H9 (cell line): ENCODE measurements at regions not wholly inside any gene's neighbourhood (a gene's known extent, or its start where the extent isn't known, plus 50 kb on each side); places are given as distances from the start of the nearest gene placed in this dataset.

Experiments
- DNase-seq: peaks from one replicate; pipeline ENCODE4 v3.0.0-alpha.2; 2017
- H2AFZ ChIP-seq: one replicate; pipeline ENCODE4 v1.6.1; 2013; ENCODE audit warnings: mild to moderate bottlenecking, low read length, control low read depth, moderate library complexity
- H2AK5ac ChIP-seq: 2 replicates; pipeline ENCODE4 v1.6.1; 2013; ENCODE audit warnings: low read length, control low read depth, mixed read lengths; ENCODE audit not compliant: insufficient read length
- H2BK120ac ChIP-seq: one replicate; pipeline ENCODE4 v1.6.1; 2013; ENCODE audit warnings: low read depth, mild to moderate bottlenecking, low read length, control low read depth, inconsistent platforms; ENCODE audit not compliant: poor library complexity, severe bottlenecking
- H2BK12ac ChIP-seq: 2 replicates; pipeline ENCODE4 v1.6.1; 2013; ENCODE audit warnings: low read length, control low read depth, mixed read lengths, low read depth; ENCODE audit not compliant: insufficient read length
- H2BK15ac ChIP-seq: 2 replicates; pipeline ENCODE4 v1.6.1; 2013; ENCODE audit warnings: low read depth, low read length, control low read depth
- H2BK20ac ChIP-seq: one replicate; pipeline ENCODE4 v1.6.1; 2013; ENCODE audit warnings: low read depth, mild to moderate bottlenecking, low read length, control low read depth, inconsistent platforms; ENCODE audit not compliant: poor library complexity, severe bottlenecking
- H2BK5ac ChIP-seq: 2 replicates; pipeline ENCODE4 v1.6.1; 2013; ENCODE audit warnings: low read length, control low read depth, mixed read lengths; ENCODE audit not compliant: insufficient read length
- H3K14ac ChIP-seq: 2 replicates; pipeline ENCODE4 v1.6.1; 2013; ENCODE audit warnings: low read length, control low read depth; ENCODE audit not compliant: insufficient read depth
- H3K18ac ChIP-seq: 2 replicates; pipeline ENCODE4 v1.6.1; 2013; ENCODE audit warnings: low read depth, mild to moderate bottlenecking, mixed read lengths, low read length, control low read depth; ENCODE audit not compliant: insufficient read length
- H3K23ac ChIP-seq: 2 replicates; pipeline ENCODE4 v1.6.1; 2013; ENCODE audit warnings: low read length, control low read depth, mixed read lengths, low read depth; ENCODE audit not compliant: insufficient read length
- H3K23me2 ChIP-seq: 2 replicates; pipeline ENCODE4 v1.6.1; 2013; ENCODE audit warnings: low read depth, mild to moderate bottlenecking, mixed read lengths, low read length, control low read depth; ENCODE audit not compliant: insufficient read length, poor library complexity, severe bottlenecking
- H3K27ac ChIP-seq: 2 replicates; pipeline ENCODE4 v1.5.1; 2013; ENCODE audit warnings: low read length, control low read depth, mixed read lengths, low read depth; ENCODE audit not compliant: insufficient read length
- H3K27me3 ChIP-seq: 2 replicates; pipeline ENCODE4 v1.6.1; 2013; ENCODE audit warnings: low read length, control low read depth, inconsistent platforms; ENCODE audit not compliant: insufficient read depth
- H3K4ac ChIP-seq: 2 replicates; pipeline ENCODE4 v1.6.1; 2013; ENCODE audit warnings: low read depth, mild to moderate bottlenecking, control low read depth, inconsistent platforms, low read length, moderate library complexity
- H3K4me1 ChIP-seq: 2 replicates; pipeline ENCODE4 v1.6.1; 2013; ENCODE audit warnings: low read length, control low read depth, inconsistent platforms; ENCODE audit not compliant: insufficient read depth
- H3K4me2 ChIP-seq: 2 replicates; pipeline ENCODE4 v1.6.1; 2013; ENCODE audit warnings: low read length, control low read depth, mixed read lengths; ENCODE audit not compliant: insufficient read length, insufficient read depth
- H3K56ac ChIP-seq: 2 replicates; pipeline ENCODE4 v1.6.1; 2013; ENCODE audit warnings: low read depth, mild to moderate bottlenecking, mixed read lengths, low read length, control low read depth; ENCODE audit not compliant: insufficient read length
- H3K79me1 ChIP-seq: 2 replicates; pipeline ENCODE4 v1.6.1; 2013; ENCODE audit warnings: low read depth, mild to moderate bottlenecking, moderate library complexity, low read length, control low read depth, inconsistent platforms; ENCODE audit not compliant: insufficient read depth, poor library complexity, severe bottlenecking
- H3K79me2 ChIP-seq: 2 replicates; pipeline ENCODE4 v1.6.1; 2013; ENCODE audit warnings: low read length, control low read depth, inconsistent platforms; ENCODE audit not compliant: insufficient read depth
- H3K9ac ChIP-seq: 2 replicates; pipeline ENCODE4 v1.6.1; 2013; ENCODE audit warnings: low read length, control low read depth, mixed read lengths; ENCODE audit not compliant: insufficient read length; ENCODE audit errors: extremely low read depth
- H3K9me3 ChIP-seq: one replicate; pipeline ENCODE4 v1.6.1; 2013; ENCODE audit warnings: low read depth, low read length, inconsistent platforms; ENCODE audit not compliant: control insufficient read depth
- H3T11ph ChIP-seq: one replicate; pipeline ENCODE4 v1.6.1; 2013; ENCODE audit warnings: mild to moderate bottlenecking, low read length, control low read depth, inconsistent platforms
- H4K20me1 ChIP-seq: one replicate; pipeline ENCODE4 v1.6.1; 2013; ENCODE audit not compliant: control insufficient read depth, insufficient read length, insufficient read depth
- H4K5ac ChIP-seq: 2 replicates; pipeline ENCODE4 v1.6.1; 2013; ENCODE audit warnings: low read depth, mild to moderate bottlenecking, mixed read lengths, low read length, control low read depth; ENCODE audit not compliant: insufficient read length
- H4K8ac ChIP-seq: replicated peaks from 2 replicates; pipeline ENCODE4 v1.6.1; 2013; ENCODE audit warnings: low read length, control low read depth, mixed read lengths, low read depth; ENCODE audit not compliant: insufficient read length
- H4K91ac ChIP-seq: 2 replicates; pipeline ENCODE4 v1.6.1; 2013; ENCODE audit warnings: low read depth, mild to moderate bottlenecking, moderate library complexity, mixed read lengths, low read length, control low read depth; ENCODE audit not compliant: insufficient read length
- H3K27ac Mint-ChIP-seq, 3 experiments: 2 replicates in 2 of 3; 3 replicates in 1 of 3; pipeline ENCODE4 v1.8.0; 2020 to 2021; ENCODE audit warnings: mixed read lengths in 3 of 3, mild to moderate bottlenecking in 1 of 3, moderate library complexity in 1 of 3
- H3K27me3 Mint-ChIP-seq: 2 replicates; pipeline ENCODE4 v1.8.0; 2021; ENCODE audit warnings: low read depth, mild to moderate bottlenecking, moderate library complexity, mixed read lengths
- H3K36me3 Mint-ChIP-seq, 3 experiments: 2 replicates in 2 of 3; 3 replicates in 1 of 3; pipeline ENCODE4 v1.8.0; 2020 to 2021; ENCODE audit warnings: low read depth in 3 of 3, mixed read lengths in 3 of 3; ENCODE audit not compliant: insufficient read depth in 1 of 3
- H3K4me1 Mint-ChIP-seq, 2 experiments: 2 replicates each; pipeline ENCODE4 v1.8.0; 2020; ENCODE audit warnings: mixed read lengths in 2 of 2
- H3K4me3 Mint-ChIP-seq, 2 experiments: 2 replicates in 1 of 2; 3 replicates in 1 of 2; pipeline ENCODE4 v1.8.0; 2020 to 2021; ENCODE audit warnings: mild to moderate bottlenecking in 2 of 2, mixed read lengths in 2 of 2, moderate library complexity in 1 of 2
- H3K9me3 Mint-ChIP-seq, 2 experiments: 2 replicates in 1 of 2; 3 replicates in 1 of 2; pipeline ENCODE4 v1.8.0; 2020; ENCODE audit warnings: mild to moderate bottlenecking in 2 of 2, mixed read lengths in 2 of 2, moderate library complexity in 1 of 2
- CTCF ChIP-seq: fragments of 200-600 bp; sonication (generic); conservative IDR thresholded peaks from 3 replicates; pipeline ENCODE4 v1.8.0; 2021; ENCODE audit warnings: antibody characterized with exemption, mild to moderate bottlenecking
- WGBS: extraction: QIAGEN DNeasy Blood & Tissue Kit; methylation state at CpG from one replicate; pipeline ENCODE4 v1.1.7; 2013; ENCODE audit warnings: missing lambda C conversion rate, low lambda C conversion rate, mixed read lengths; ENCODE audit not compliant: insufficient read length; ENCODE audit errors: extremely low coverage; 5-methylcytosine and 5-hydroxymethylcytosine counted together

GRCh38 chr7:119681336-119681735, 591.6 kb upstream of the KCND2 start:
- H4K8ac ChIP-seq, result no peak overlapping the region
- Mint-ChIP-seq H3K27ac (no peak overlapping the region), H3K9me3 (no peaks in the 10 kb centered on the region), H3K36me3 (no peaks in the 10 kb centered on the region), H3K4me1 (no peaks in the 10 kb centered on the region), H3K4me3 (no peak overlapping the region), H3K27me3 (no peaks in the 10 kb centered on the region)
- no peaks in the 10 kb centered on the region for H3K23me2 ChIP-seq
- H3K4me2 ChIP-seq, result no peak overlapping the region
- no peak overlapping the region for H4K5ac ChIP-seq
- H3K56ac ChIP-seq, result no peak overlapping the region
- no peak for DNase-seq
- H4K20me1 ChIP-seq, result no peaks in the 10 kb centered on the region
- H3K27ac ChIP-seq, result no peak overlapping the region
- H4K91ac ChIP-seq, result no peak overlapping the region
- no peak overlapping the region for H2AFZ ChIP-seq
- H2BK20ac ChIP-seq, result no peak overlapping the region
- H3K79me2 ChIP-seq, result no peaks in the 10 kb centered on the region
- H3K9me3 ChIP-seq, result no peaks in the 10 kb centered on the region
- no peak overlapping the region for H2BK120ac ChIP-seq
- no peak overlapping the region for H3T11ph ChIP-seq
- no peak overlapping the region for H2BK15ac ChIP-seq
- WGBS, result no CpG with 5 or more reads among the region's 2 CpGs
- H3K79me1 ChIP-seq, result no peaks in the 10 kb centered on the region
- no peak overlapping the region for H2BK12ac ChIP-seq
- no peak overlapping the region for H3K9ac ChIP-seq
- H3K27me3 ChIP-seq, result no peaks in the 10 kb centered on the region
- H2BK5ac ChIP-seq, result no peak overlapping the region
- H3K18ac ChIP-seq, result no peak overlapping the region
- H3K23ac ChIP-seq, result no peak overlapping the region
- H3K14ac ChIP-seq, result no peak overlapping the region
- TF ChIP-seq CTCF, result no peak
- no peak overlapping the region for H2AK5ac ChIP-seq
- no peaks in the 10 kb centered on the region for H3K4me1 ChIP-seq
- H3K4ac ChIP-seq, result no peak overlapping the region
